Liver (tissue), 2 donors: ENCODE measurements at regions not wholly inside any gene's neighbourhood (a gene's known extent, or its start where the extent isn't known, plus 50 kb on each side); places are given as distances from the start of the nearest gene placed in this dataset.

ENCODE experiments used
- FOXA1 ChIP-seq: IDR thresholded peaks from 2 replicates; pipeline ENCODE4 v1.6.1; 2016; ENCODE audit warnings: antibody characterized with exemption
- TF ChIP-seq, protein P1 (sequence below): fragments of 150-350 bp; IDR thresholded peaks from 2 replicates; pipeline ENCODE4 v1.5.1; 2017; ENCODE audit warnings: improper control_type of control experiment, low read depth, low read length; ENCODE audit not compliant: missing input control
- TF ChIP-seq, protein P2 (sequence below): IDR thresholded peaks from 2 replicates; pipeline ENCODE4 v1.6.1; 2016; ENCODE audit warnings: antibody characterized with exemption, mild to moderate bottlenecking
- donor health status: healthy.

DNA sequence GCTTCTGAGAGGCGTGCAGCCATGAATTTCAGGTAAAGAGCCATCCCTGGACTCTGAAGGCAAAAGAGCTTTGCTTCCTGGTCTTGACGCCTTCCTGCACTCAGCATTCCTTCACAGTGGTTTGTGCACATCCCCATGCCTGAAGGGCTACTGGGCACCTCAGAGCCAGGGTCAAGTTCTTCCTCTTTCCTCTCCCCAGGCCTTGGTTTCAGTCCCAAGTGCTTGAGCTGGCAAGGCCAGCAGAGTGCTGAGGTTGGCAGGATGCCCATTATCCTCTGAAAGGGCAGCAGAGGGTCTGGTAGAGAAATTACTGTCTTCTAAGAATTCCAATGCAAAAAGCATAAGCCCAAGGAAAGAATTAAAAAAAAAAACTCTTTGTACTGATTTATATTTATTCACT, 1064.9 kb downstream of the TTLL7 start:
- TF ChIP-seq FOXA1, result no peak
- TF ChIP-seq, protein P1, sequence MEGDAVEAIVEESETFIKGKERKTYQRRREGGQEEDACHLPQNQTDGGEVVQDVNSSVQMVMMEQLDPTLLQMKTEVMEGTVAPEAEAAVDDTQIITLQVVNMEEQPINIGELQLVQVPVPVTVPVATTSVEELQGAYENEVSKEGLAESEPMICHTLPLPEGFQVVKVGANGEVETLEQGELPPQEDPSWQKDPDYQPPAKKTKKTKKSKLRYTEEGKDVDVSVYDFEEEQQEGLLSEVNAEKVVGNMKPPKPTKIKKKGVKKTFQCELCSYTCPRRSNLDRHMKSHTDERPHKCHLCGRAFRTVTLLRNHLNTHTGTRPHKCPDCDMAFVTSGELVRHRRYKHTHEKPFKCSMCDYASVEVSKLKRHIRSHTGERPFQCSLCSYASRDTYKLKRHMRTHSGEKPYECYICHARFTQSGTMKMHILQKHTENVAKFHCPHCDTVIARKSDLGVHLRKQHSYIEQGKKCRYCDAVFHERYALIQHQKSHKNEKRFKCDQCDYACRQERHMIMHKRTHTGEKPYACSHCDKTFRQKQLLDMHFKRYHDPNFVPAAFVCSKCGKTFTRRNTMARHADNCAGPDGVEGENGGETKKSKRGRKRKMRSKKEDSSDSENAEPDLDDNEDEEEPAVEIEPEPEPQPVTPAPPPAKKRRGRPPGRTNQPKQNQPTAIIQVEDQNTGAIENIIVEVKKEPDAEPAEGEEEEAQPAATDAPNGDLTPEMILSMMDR, result no peak
- TF ChIP-seq, protein P2, sequence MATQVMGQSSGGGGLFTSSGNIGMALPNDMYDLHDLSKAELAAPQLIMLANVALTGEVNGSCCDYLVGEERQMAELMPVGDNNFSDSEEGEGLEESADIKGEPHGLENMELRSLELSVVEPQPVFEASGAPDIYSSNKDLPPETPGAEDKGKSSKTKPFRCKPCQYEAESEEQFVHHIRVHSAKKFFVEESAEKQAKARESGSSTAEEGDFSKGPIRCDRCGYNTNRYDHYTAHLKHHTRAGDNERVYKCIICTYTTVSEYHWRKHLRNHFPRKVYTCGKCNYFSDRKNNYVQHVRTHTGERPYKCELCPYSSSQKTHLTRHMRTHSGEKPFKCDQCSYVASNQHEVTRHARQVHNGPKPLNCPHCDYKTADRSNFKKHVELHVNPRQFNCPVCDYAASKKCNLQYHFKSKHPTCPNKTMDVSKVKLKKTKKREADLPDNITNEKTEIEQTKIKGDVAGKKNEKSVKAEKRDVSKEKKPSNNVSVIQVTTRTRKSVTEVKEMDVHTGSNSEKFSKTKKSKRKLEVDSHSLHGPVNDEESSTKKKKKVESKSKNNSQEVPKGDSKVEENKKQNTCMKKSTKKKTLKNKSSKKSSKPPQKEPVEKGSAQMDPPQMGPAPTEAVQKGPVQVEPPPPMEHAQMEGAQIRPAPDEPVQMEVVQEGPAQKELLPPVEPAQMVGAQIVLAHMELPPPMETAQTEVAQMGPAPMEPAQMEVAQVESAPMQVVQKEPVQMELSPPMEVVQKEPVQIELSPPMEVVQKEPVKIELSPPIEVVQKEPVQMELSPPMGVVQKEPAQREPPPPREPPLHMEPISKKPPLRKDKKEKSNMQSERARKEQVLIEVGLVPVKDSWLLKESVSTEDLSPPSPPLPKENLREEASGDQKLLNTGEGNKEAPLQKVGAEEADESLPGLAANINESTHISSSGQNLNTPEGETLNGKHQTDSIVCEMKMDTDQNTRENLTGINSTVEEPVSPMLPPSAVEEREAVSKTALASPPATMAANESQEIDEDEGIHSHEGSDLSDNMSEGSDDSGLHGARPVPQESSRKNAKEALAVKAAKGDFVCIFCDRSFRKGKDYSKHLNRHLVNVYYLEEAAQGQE, result no peak
